ENCODE measurements at regions not wholly inside any gene's neighbourhood (a gene's known extent, or its start where the extent isn't known, plus 50 kb on each side); places are given as distances from the start of the nearest gene placed in this dataset.

GRCh38 chr7:17624379-17624778 is 315.9 kb downstream of the SNX13 start:
- TF ChIP-seq CTCF (IDR thresholded peaks at IDR 0.05; ENCODE audit: low read depth, low read length), result no peak
- no peak for TF ChIP-seq EZH2phosphoT487 (IDR thresholded peaks at IDR 0.05; ENCODE audit: low read depth)
